Peyer's patch (tissue), 4 donors: ENCODE measurements at regions not wholly inside any gene's neighbourhood (a gene's known extent, or its start where the extent isn't known, plus 50 kb on each side); places are given as distances from the start of the nearest gene placed in this dataset.

Experiments
- POLR2A ChIP-seq, 2 donors: fragments of 450-650 bp; IDR thresholded peaks; one replicate each; pipeline ENCODE4 v1.5.1; 2017; ENCODE audit warnings: antibody characterized with exemption in 2 of 2, mild to moderate bottlenecking in 2 of 2, moderate library complexity in 2 of 2
- TF ChIP-seq, protein P1 (sequence below), 6 experiments: fragments of 450-650 bp in 4 of 6; fragments of 200-600 bp in 2 of 6; sonication (generic) in 1 of 6; IDR thresholded peaks; one replicate each; pipeline ENCODE4 v1.5.1; 2017 to 2019; ENCODE audit warnings: antibody characterized with exemption in 6 of 6, mild to moderate bottlenecking in 3 of 6, moderate library complexity in 1 of 6

DNA sequence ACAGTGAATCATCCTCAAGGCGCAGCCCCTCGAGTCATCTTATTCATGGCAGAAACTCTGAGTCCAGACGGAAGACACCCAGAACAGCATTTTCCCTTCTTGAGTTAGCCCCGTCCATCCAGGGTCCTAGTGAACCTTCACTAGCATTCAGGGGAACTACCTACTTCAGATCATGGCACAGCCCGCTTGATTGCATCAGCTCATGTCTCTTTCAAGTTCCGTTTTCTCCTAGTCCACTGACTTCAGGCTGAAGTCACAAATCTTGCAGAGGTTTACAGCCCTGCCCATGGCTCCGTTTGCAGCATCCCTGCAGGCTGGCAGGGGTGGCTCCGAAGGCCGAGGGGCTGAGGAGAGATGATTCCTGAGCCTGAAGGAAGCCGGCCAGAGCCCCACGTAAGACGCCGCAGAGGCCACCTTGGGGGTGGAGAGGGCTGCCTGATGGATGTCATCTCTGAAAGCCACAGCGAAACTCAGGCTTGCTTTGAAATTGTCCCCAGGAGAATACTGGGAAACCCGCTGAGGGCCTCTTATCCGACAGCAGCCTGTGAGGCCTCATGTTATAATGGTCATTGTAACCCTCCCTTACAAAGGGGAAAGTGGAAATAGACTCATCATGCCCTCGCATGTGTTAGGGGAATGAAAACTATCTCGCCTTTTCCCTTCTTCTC is 310.2 kb upstream of the AJAP1 start:
- TF ChIP-seq POLR2A (IDR thresholded peaks at IDR 0.05): no peak
- TF ChIP-seq, protein P1, sequence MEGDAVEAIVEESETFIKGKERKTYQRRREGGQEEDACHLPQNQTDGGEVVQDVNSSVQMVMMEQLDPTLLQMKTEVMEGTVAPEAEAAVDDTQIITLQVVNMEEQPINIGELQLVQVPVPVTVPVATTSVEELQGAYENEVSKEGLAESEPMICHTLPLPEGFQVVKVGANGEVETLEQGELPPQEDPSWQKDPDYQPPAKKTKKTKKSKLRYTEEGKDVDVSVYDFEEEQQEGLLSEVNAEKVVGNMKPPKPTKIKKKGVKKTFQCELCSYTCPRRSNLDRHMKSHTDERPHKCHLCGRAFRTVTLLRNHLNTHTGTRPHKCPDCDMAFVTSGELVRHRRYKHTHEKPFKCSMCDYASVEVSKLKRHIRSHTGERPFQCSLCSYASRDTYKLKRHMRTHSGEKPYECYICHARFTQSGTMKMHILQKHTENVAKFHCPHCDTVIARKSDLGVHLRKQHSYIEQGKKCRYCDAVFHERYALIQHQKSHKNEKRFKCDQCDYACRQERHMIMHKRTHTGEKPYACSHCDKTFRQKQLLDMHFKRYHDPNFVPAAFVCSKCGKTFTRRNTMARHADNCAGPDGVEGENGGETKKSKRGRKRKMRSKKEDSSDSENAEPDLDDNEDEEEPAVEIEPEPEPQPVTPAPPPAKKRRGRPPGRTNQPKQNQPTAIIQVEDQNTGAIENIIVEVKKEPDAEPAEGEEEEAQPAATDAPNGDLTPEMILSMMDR (IDR thresholded peaks at IDR 0.05): no peak
